Vagina (tissue), 2 donors: ENCODE measurements at regions not wholly inside any gene's neighbourhood (a gene's known extent, or its start where the extent isn't known, plus 50 kb on each side); places are given as distances from the start of the nearest gene placed in this dataset.

ENCODE experiments used
- CTCF ChIP-seq, 3 experiments: fragments of 450-650 bp in 2 of 3; fragments of 200-600 bp in 1 of 3; sonication (generic) in 1 of 3; IDR thresholded peaks; one replicate each; pipeline ENCODE4 v1.5.1; 2017 to 2019; ENCODE audit warnings: antibody characterized with exemption in 3 of 3, mild to moderate bottlenecking in 2 of 3, moderate library complexity in 2 of 3
- POLR2A ChIP-seq, 2 donors: fragments of 450-650 bp; IDR thresholded peaks; one replicate each; pipeline ENCODE4 v1.6.1; 2017; ENCODE audit warnings: antibody characterized with exemption in 2 of 2, mild to moderate bottlenecking in 2 of 2, moderate library complexity in 2 of 2
- POLR2AphosphoS5 ChIP-seq, 2 donors: sonication (generic); formaldehyde crosslinking; IDR thresholded peaks; one replicate each; pipeline ENCODE4 v1.9.0; 2017; ENCODE audit warnings: antibody characterized with exemption in 2 of 2, mild to moderate bottlenecking in 2 of 2, low read depth in 1 of 2; ENCODE audit not compliant: insufficient read depth in 1 of 2

GRCh38 chr11:111049131-111049530 is 196.4 kb upstream of the POU2AF2 start:
- TF ChIP-seq CTCF (IDR thresholded peaks at IDR 0.05) (no peak), POLR2AphosphoS5 (IDR thresholded peaks at IDR 0.05; ENCODE audit: insufficient read depth in 1 of 2, low read depth in 1 of 2) (no peak), POLR2A (IDR thresholded peaks at IDR 0.05) (no peak)
